Neuronal stem cell (in vitro differentiated cells): ENCODE measurements at regions not wholly inside any gene's neighbourhood (a gene's known extent, or its start where the extent isn't known, plus 50 kb on each side); places are given as distances from the start of the nearest gene placed in this dataset.

Source experiments
- DNase-seq: peaks from one replicate; pipeline ENCODE4 v3.0.0-alpha.2; 2013; ENCODE audit warnings: low spot score
- H2AFZ ChIP-seq: one replicate; pipeline ENCODE4 v1.6.1; 2013; ENCODE audit warnings: mild to moderate bottlenecking, low read length, inconsistent platforms
- H2AK5ac ChIP-seq: 2 replicates; pipeline ENCODE4 v1.6.1; 2013; ENCODE audit warnings: low read depth, mild to moderate bottlenecking, inconsistent platforms, low read length, moderate library complexity, mixed read lengths
- H2BK120ac ChIP-seq: 2 replicates; pipeline ENCODE4 v1.6.1; 2013; ENCODE audit warnings: low read depth, mild to moderate bottlenecking, inconsistent platforms, low read length, moderate library complexity, mixed read lengths
- H2BK12ac ChIP-seq: one replicate; pipeline ENCODE4 v1.6.1; 2013; ENCODE audit warnings: low read length, inconsistent platforms
- H2BK15ac ChIP-seq: 2 replicates; pipeline ENCODE4 v1.6.1; 2013; ENCODE audit warnings: mild to moderate bottlenecking, low read length, inconsistent platforms, mixed read lengths
- H2BK5ac ChIP-seq: one replicate; pipeline ENCODE4 v1.6.1; 2013; ENCODE audit warnings: inconsistent platforms, mild to moderate bottlenecking, low read length, moderate library complexity
- H3K14ac ChIP-seq: one replicate; pipeline ENCODE4 v1.6.1; 2013; ENCODE audit warnings: low read length, inconsistent platforms
- H3K18ac ChIP-seq: 2 replicates; pipeline ENCODE4 v1.6.1; 2013; ENCODE audit warnings: low read length, inconsistent platforms
- H3K23ac ChIP-seq: 2 replicates; pipeline ENCODE4 v1.6.1; 2013; ENCODE audit warnings: low read depth, mild to moderate bottlenecking, mixed read lengths, low read length, inconsistent platforms; ENCODE audit not compliant: poor library complexity
- H3K27ac ChIP-seq: replicated peaks from 3 replicates; pipeline ENCODE4 v1.5.1; 2013; ENCODE audit warnings: low read length, inconsistent platforms
- H3K27me3 ChIP-seq, 3 experiments: 2 replicates each; pipeline ENCODE4 v1.6.1; 2013; ENCODE audit warnings: low read length in 3 of 3, mild to moderate bottlenecking in 2 of 3, inconsistent platforms in 1 of 3, low read depth in 1 of 3, mixed read lengths in 1 of 3, moderate library complexity in 1 of 3; ENCODE audit not compliant: control insufficient read depth in 3 of 3, insufficient read depth in 3 of 3
- H3K36me3 ChIP-seq, 2 donors: replicated peaks in 1 of 2; 2 replicates each; pipeline ENCODE4 v1.6.1; 2013; ENCODE audit warnings: low read length in 2 of 2; ENCODE audit not compliant: control insufficient read depth in 2 of 2, insufficient read depth in 2 of 2
- H3K4ac ChIP-seq: 2 replicates; pipeline ENCODE4 v1.6.1; 2013; ENCODE audit warnings: inconsistent platforms, mild to moderate bottlenecking, low read length, moderate library complexity
- H3K4me1 ChIP-seq, 2 donors: 1 replicate in 1 of 2; 2 replicates in 1 of 2; pipeline ENCODE4 v1.6.1; 2013; ENCODE audit warnings: low read length in 2 of 2, low read depth in 1 of 2; ENCODE audit not compliant: control insufficient read depth in 2 of 2, insufficient read depth in 1 of 2
- H3K4me2 ChIP-seq: one replicate; pipeline ENCODE4 v1.6.1; 2013; ENCODE audit warnings: mild to moderate bottlenecking, low read length, inconsistent platforms; ENCODE audit not compliant: insufficient read depth, poor library complexity, severe bottlenecking
- H3K4me3 ChIP-seq, 2 donors: 2 replicates each; pipeline ENCODE4 v1.5.1; 2013; ENCODE audit warnings: low read length in 2 of 2, mild to moderate bottlenecking in 2 of 2, inconsistent platforms in 1 of 2, moderate library complexity in 1 of 2
- H3K79me1 ChIP-seq: one replicate; pipeline ENCODE4 v1.6.1; 2013; ENCODE audit warnings: low read depth, mild to moderate bottlenecking, inconsistent platforms, low read length, moderate library complexity
- H3K9ac ChIP-seq: one replicate; pipeline ENCODE4 v1.6.1; 2013; ENCODE audit warnings: mild to moderate bottlenecking, low read depth, low read length, inconsistent platforms; ENCODE audit not compliant: poor library complexity
- H3K9me3 ChIP-seq, 2 donors: replicated peaks in 1 of 2; 2 replicates each; pipeline versions ENCODE3 to v1.6.1; 2013; ENCODE audit warnings: low read length in 2 of 2, mild to moderate bottlenecking in 2 of 2, inconsistent platforms in 1 of 2, low read depth in 1 of 2, mixed read lengths in 1 of 2, moderate library complexity in 1 of 2; ENCODE audit not compliant: control insufficient read depth in 2 of 2, insufficient read depth in 1 of 2
- H4K8ac ChIP-seq: one replicate; pipeline ENCODE4 v1.6.1; 2013; ENCODE audit warnings: low read depth, mild to moderate bottlenecking, inconsistent platforms, low read length, moderate library complexity
- H4K91ac ChIP-seq: one replicate; pipeline ENCODE4 v1.6.1; 2013; ENCODE audit warnings: low read length, low read depth, mild to moderate bottlenecking, inconsistent platforms; ENCODE audit not compliant: poor library complexity
- WGBS, 2 donors: extraction: QIAGEN DNeasy Blood & Tissue Kit; methylation state at CpG; one replicate each; pipeline ENCODE4 v1.1.7; 2013; ENCODE audit warnings: missing lambda C conversion rate in 2 of 2, mixed read lengths in 1 of 2; ENCODE audit not compliant: insufficient read length in 2 of 2, insufficient replicate concordance in 1 of 2; ENCODE audit errors: extremely low coverage in 2 of 2; 5-methylcytosine and 5-hydroxymethylcytosine counted together

- Histone ChIP-seq H3K9me3 (no peaks in the 10 kb centered on the region), H3K18ac (no peak overlapping the region), H3K4me2 (no peak overlapping the region)
These were observed 274.4 kb downstream of the KCNN2 start for GRCh38 chr5:114636271-114636670.

GRCh38 chr5:114634967-114635901 lies 273.4 kb downstream of the KCNN2 start:
- Histone ChIP-seq H3K9me3 (no peaks in the 10 kb centered on the region), H3K4me3 (no peak overlapping the region), H4K8ac (no peak overlapping the region), H3K9ac (no peak overlapping the region), H3K79me1 (no peaks in the 10 kb centered on the region), H3K18ac (no peak overlapping the region), H2BK15ac (no peak overlapping the region), H3K27ac (no peak overlapping the region), H3K27me3 (no peaks in the 10 kb centered on the region), H3K23ac (no peak overlapping the region), H2AK5ac (no peak overlapping the region), H4K91ac (no peak overlapping the region), H2BK120ac (no peak overlapping the region), H2AFZ (no peak overlapping the region), H3K4ac (no peak overlapping the region), H2BK12ac (no peak overlapping the region), H2BK5ac (no peak overlapping the region), H3K14ac (no peak overlapping the region), H3K4me2 (no peak overlapping the region), H3K4me1 (no peaks in the 10 kb centered on the region), H3K36me3 (no peaks in the 10 kb centered on the region)
- no CpG with 5 or more reads among the region's 5 CpGs for WGBS, 2 donors
- DNase-seq = no peak

More at GRCh38 chr5:114636271-114636670, 274.4 kb downstream of the KCNN2 start:
- no peak overlapping the region for H3K27ac ChIP-seq
- no peak overlapping the region for H4K8ac ChIP-seq
- no peaks in the 10 kb centered on the region for H3K27me3 ChIP-seq
- no peaks in the 10 kb centered on the region for H3K4me1 ChIP-seq
- H2AK5ac ChIP-seq = no peak overlapping the region
- no CpG with 5 or more reads among the region's 3 CpGs for WGBS, 2 donors
- H4K91ac ChIP-seq = no peak overlapping the region
- H3K23ac ChIP-seq = no peak overlapping the region
- H3K14ac ChIP-seq = no peak overlapping the region
- no peak for DNase-seq
- H2AFZ ChIP-seq = no peak overlapping the region
- no peak overlapping the region for H2BK12ac ChIP-seq
- no peak overlapping the region for H2BK120ac ChIP-seq
- no peak overlapping the region for H3K4ac ChIP-seq
- H3K36me3 ChIP-seq = no peaks in the 10 kb centered on the region
- H2BK5ac ChIP-seq = no peak overlapping the region
- H3K9ac ChIP-seq = no peak overlapping the region
- H3K4me3 ChIP-seq = no peak overlapping the region
- H3K79me1 ChIP-seq = no peaks in the 10 kb centered on the region
- H2BK15ac ChIP-seq = no peak overlapping the region

GRCh38 chr5:114634517-114634916 lies 272.6 kb downstream of the KCNN2 start:
- Histone ChIP-seq H2BK120ac (no peak overlapping the region), H3K4me3 (no peak overlapping the region), H3K23ac (no peak overlapping the region), H4K91ac (no peak overlapping the region), H3K79me1 (no peaks in the 10 kb centered on the region), H2AFZ (no peak overlapping the region), H3K18ac (no peak overlapping the region), H2BK15ac (no peak overlapping the region), H3K4ac (no peak overlapping the region), H3K27ac (no peak overlapping the region), H3K4me1 (no peaks in the 10 kb centered on the region), H2BK12ac (no peak overlapping the region), H2BK5ac (no peak overlapping the region), H3K27me3 (no peaks in the 10 kb centered on the region), H3K9me3 (no peaks in the 10 kb centered on the region), H3K36me3 (no peaks in the 10 kb centered on the region), H3K4me2 (no peak overlapping the region), H3K14ac (no peak overlapping the region), H3K9ac (no peak overlapping the region), H4K8ac (no peak overlapping the region), H2AK5ac (no peak overlapping the region)
- no CpG with 5 or more reads among the region's 2 CpGs for WGBS, 2 donors
- no peak for DNase-seq

GRCh38 chr5:114612406-114612805 lies 250.5 kb downstream of the KCNN2 start:
- no peak for DNase-seq
- no peak overlapping the region for H3K18ac ChIP-seq
- H3K36me3 ChIP-seq = no peaks in the 10 kb centered on the region
- no CpG with 5 or more reads among the region's 3 CpGs for WGBS, 2 donors
- H3K14ac ChIP-seq = no peak overlapping the region
- H3K79me1 ChIP-seq = no peaks in the 10 kb centered on the region
- H3K23ac ChIP-seq = no peak overlapping the region
- H3K4me1 ChIP-seq = no peaks in the 10 kb centered on the region
- no peak overlapping the region for H2AK5ac ChIP-seq
- no peak overlapping the region for H2AFZ ChIP-seq
- H3K9ac ChIP-seq = no peak overlapping the region
- H3K4me3 ChIP-seq = no peak overlapping the region
- H3K4me2 ChIP-seq = no peak overlapping the region
- H4K91ac ChIP-seq = no peak overlapping the region
- H3K27ac ChIP-seq = no peak overlapping the region
- H2BK12ac ChIP-seq = no peak overlapping the region
- H2BK120ac ChIP-seq = no peak overlapping the region
- no peaks in the 10 kb centered on the region for H3K27me3 ChIP-seq
- no peak overlapping the region for H3K4ac ChIP-seq
- H3K9me3 ChIP-seq = no peaks in the 10 kb centered on the region
- no peak overlapping the region for H4K8ac ChIP-seq
- no peak overlapping the region for H2BK5ac ChIP-seq
- H2BK15ac ChIP-seq = no peak overlapping the region
